ENCODE measurements at regions not wholly inside any gene's neighbourhood (a gene's known extent, or its start where the extent isn't known, plus 50 kb on each side); places are given as distances from the start of the nearest gene placed in this dataset.
"Not testable (repeated sequence)": the region's sequence is repeated elsewhere in the genome, so short reads cannot be mapped to it uniquely, and the experiment has no call there.

GRCh38 chr19:56976995-56977906, 136.7 kb upstream of the PEG3 start:
- H3K9me3 ChIP-seq = no peaks in the 10 kb centered on the region
- H3K27me3 ChIP-seq = no peaks in the 10 kb centered on the region
- no peak for TF ChIP-seq POLR2AphosphoS5 (IDR thresholded peaks at IDR 0.05; ENCODE audit: insufficient read depth in 1 of 2, low read depth in 1 of 2)
- TF ChIP-seq POLR2A (IDR thresholded peaks at IDR 0.05) = no peak
- no peak for TF ChIP-seq CTCF (IDR thresholded peaks at IDR 0.05)
- H3K4me3 ChIP-seq = no peak overlapping the region
- DNase-seq (ENCODE audit: extremely low spot score in 2 of 2) = no peak
- intact Hi-C loops (cut with DNase I) = no loop called here
- no peaks in the 10 kb centered on the region for H3K4me1 ChIP-seq
- H3K27ac ChIP-seq = no peak overlapping the region
- H3K36me3 ChIP-seq = no peaks in the 10 kb centered on the region

GRCh38 chr19:56978023-56978565, 137.6 kb upstream of the PEG3 start:
- Histone ChIP-seq H3K4me1 (no peaks in the 10 kb centered on the region), H3K4me3 (no peak overlapping the region), H3K27ac (no peak overlapping the region), H3K27me3 (no peaks in the 10 kb centered on the region), H3K36me3 (no peaks in the 10 kb centered on the region), H3K9me3 (no peaks in the 10 kb centered on the region)
- no peak for DNase-seq (ENCODE audit: extremely low spot score in 2 of 2)
- intact Hi-C loops (cut with DNase I) = no loop called here
- no peak for TF ChIP-seq POLR2A (IDR thresholded peaks at IDR 0.05)
- TF ChIP-seq CTCF (IDR thresholded peaks at IDR 0.05) = no peak
- TF ChIP-seq POLR2AphosphoS5 (IDR thresholded peaks at IDR 0.05; ENCODE audit: insufficient read depth in 1 of 2, low read depth in 1 of 2) = no peak

GRCh38 chr19:56980326-56980725, 139.5 kb upstream of the USP29 start:
- intact Hi-C loops (cut with DNase I); H3K27me3 ChIP-seq; H3K4me1 ChIP-seq; H3K36me3 ChIP-seq; DNase-seq (ENCODE audit: extremely low spot score in 2 of 2); H3K9me3 ChIP-seq; H3K4me3 ChIP-seq; H3K27ac ChIP-seq: not testable (repeated sequence)

GRCh38 chr19:56980906-56981305, 138.9 kb upstream of the USP29 start:
- intact Hi-C loops (cut with DNase I) = no loop called here
- H3K27ac ChIP-seq = no peak overlapping the region

GRCh38 chr19:56981440-56981839, 138.3 kb upstream of the USP29 start:
- H3K27me3 ChIP-seq; H3K36me3 ChIP-seq; H3K9me3 ChIP-seq; H3K4me3 ChIP-seq; DNase-seq (ENCODE audit: extremely low spot score in 2 of 2); H3K27ac ChIP-seq; H3K4me1 ChIP-seq; intact Hi-C loops (cut with DNase I): not testable (repeated sequence)

More at GRCh38 chr19:56980906-56981305, 138.9 kb upstream of the USP29 start:
- no peaks in the 10 kb centered on the region for H3K36me3 ChIP-seq
- no peaks in the 10 kb centered on the region for H3K4me1 ChIP-seq
- no peaks in the 10 kb centered on the region for H3K27me3 ChIP-seq
- no peaks in the 10 kb centered on the region for H3K9me3 ChIP-seq
- TF ChIP-seq POLR2A (IDR thresholded peaks at IDR 0.05) (no peak), CTCF (IDR thresholded peaks at IDR 0.05) (no peak), POLR2AphosphoS5 (IDR thresholded peaks at IDR 0.05; ENCODE audit: insufficient read depth in 1 of 2, low read depth in 1 of 2) (no peak)
- no peak for DNase-seq (ENCODE audit: extremely low spot score in 2 of 2)
- no peak overlapping the region for H3K4me3 ChIP-seq

GRCh38 chr19:56983171-56983570, 136.6 kb upstream of the USP29 start:
- Histone ChIP-seq H3K4me1 (no peaks in the 10 kb centered on the region), H3K27me3 (no peaks in the 10 kb centered on the region), H3K27ac (no peak overlapping the region), H3K36me3 (no peaks in the 10 kb centered on the region), H3K9me3 (no peaks in the 10 kb centered on the region), H3K4me3 (no peak overlapping the region)
- DNase-seq (ENCODE audit: extremely low spot score in 2 of 2) = no peak
- intact Hi-C loops (cut with DNase I) = no loop called here
- TF ChIP-seq POLR2AphosphoS5 (IDR thresholded peaks at IDR 0.05; ENCODE audit: insufficient read depth in 1 of 2, low read depth in 1 of 2) = no peak
- no peak for TF ChIP-seq POLR2A (IDR thresholded peaks at IDR 0.05)
- TF ChIP-seq CTCF (IDR thresholded peaks at IDR 0.05) = no peak
